ENCODE measurements at regions not wholly inside any gene's neighbourhood (a gene's known extent, or its start where the extent isn't known, plus 50 kb on each side); places are given as distances from the start of the nearest gene placed in this dataset.

DNA sequence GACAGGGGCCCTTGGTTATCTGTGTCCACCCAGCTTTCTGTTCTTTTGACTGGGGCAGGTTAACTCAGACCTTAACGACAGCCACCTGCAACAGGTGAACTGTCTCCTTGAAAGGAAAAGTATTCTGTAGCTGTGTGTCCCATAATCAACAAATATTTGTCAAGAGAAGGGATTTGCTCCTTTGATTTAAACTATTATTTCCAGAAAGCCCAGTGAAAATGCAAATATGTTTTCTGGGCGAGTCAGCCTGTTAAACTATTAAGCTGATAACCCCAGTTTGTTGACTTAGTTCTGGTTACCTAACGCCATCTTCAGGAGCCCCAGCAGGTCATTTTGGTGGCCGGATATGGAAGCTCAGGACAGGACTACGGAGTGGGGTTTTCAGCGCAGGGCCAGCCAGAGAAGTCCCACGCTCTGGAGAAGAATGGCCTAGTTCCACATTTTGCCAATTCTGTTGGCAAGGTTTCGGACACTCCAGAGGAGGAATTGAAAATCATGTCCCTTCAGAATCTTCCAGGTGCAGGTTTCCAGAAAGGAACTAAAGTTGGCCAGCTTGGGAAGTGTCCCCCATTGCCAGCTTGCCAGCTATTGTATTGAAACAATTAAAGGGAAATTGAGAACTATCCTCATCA lies 54.5 kb downstream of the ADRA2A start:
- no peak for DNase-seq

- no peak for DNase-seq
These were observed 60.2 kb downstream of the ADRA2A start for GRCh38 chr10:111137007-111137406.

- no peak for DNase-seq
These were observed 60.8 kb downstream of the ADRA2A start for GRCh38 chr10:111137587-111137986.

- no peak for DNase-seq
These were observed 61.7 kb downstream of the ADRA2A start for GRCh38 chr10:111138544-111138943.

DNA sequence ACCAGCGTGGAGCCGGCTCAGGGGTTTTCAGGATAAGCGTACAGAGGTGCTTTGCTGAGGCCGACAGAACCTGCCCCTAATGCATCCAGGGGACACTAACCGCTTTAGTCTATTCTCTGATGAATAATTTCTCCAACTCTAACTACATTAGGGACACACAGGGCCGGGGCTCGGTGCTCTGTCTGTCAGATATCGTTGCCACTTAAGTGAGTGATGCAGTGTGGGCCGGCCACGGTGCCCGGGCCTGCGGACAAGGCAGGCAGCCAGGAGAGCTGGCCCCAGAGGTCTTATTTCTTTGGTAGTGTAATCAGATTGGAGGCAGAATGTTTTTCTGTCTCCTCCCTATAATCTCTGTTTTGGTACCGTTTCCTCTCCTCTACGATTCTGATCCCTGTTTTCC lies 62.7 kb downstream of the ADRA2A start:
- DNase-seq, result no peak

- DNase-seq, result no peak
These were observed 65.4 kb downstream of the ADRA2A start for GRCh38 chr10:111142092-111142768.

GRCh38 chr10:111146025-111146640 lies 69.3 kb downstream of the ADRA2A start:
- no peak for DNase-seq

- no peak for DNase-seq
These were observed 71.2 kb downstream of the ADRA2A start for GRCh38 chr10:111148025-111148424.

DNA sequence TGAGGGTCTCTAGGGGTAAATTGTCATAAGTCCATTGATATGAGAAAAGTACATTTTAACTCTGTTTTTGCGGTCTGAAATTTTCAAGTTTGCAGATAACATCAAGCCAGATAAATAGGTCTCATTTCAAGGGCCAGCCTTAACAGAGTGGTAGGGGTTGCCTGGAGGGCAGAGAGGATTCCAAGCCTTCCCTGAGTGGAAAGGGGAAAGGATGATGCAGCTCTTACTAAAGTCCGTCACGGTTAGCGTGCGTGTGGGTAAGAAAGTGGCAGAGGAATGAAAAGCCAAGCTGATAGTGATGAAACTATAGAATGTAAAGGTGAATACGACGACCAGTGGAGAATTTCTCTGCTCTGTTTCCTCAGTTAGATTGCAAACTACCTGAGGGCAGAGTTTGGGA lies 71.6 kb downstream of the ADRA2A start:
- DNase-seq, result no peak

DNA sequence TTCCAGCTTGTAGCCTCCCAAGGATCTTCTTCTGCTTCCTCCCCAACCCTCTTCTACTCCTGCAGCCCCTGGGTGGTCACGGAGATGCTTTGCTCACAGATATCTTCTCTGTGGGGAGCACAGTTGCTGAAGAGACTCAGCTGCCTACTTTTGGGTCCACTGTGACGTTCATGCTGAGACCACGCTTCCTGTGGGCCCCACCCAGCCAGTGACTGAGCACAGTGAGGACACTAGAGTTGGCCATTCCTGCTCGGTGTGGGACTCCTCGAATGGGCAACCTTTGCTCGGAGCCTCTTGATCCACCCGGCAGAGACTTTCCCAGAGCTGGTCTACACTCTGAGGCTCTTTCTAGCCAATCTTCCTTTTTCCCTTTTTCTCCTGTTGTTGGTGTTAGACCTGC lies 73.9 kb downstream of the ADRA2A start:
- no peak for DNase-seq

- no peak for DNase-seq
These were observed 74.9 kb downstream of the ADRA2A start for GRCh38 chr10:111151595-111152307.

- no peak for DNase-seq
These were observed 79.9 kb downstream of the ADRA2A start for GRCh38 chr10:111156754-111157153.

DNA sequence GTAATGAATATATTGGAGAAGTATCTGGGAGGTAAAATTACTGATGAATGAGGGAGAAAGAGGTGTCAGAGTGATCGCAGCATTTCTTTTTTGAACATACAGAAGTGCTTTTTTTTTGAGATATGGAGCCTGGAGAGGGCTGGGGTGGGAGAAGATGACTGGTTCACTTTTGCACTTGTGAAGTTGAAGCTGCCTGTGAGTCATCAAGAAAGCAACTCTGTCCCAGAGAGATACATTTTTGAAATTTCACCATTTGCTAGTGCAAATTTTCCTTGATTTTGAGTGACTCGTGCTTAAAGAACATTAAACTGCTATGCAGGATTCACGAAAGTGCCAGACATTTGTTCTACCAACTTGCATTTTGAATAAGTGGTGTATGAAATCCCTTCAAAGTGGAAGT lies 81.8 kb downstream of the ADRA2A start:
- peak; percentile 19 for DNase-seq

DNA sequence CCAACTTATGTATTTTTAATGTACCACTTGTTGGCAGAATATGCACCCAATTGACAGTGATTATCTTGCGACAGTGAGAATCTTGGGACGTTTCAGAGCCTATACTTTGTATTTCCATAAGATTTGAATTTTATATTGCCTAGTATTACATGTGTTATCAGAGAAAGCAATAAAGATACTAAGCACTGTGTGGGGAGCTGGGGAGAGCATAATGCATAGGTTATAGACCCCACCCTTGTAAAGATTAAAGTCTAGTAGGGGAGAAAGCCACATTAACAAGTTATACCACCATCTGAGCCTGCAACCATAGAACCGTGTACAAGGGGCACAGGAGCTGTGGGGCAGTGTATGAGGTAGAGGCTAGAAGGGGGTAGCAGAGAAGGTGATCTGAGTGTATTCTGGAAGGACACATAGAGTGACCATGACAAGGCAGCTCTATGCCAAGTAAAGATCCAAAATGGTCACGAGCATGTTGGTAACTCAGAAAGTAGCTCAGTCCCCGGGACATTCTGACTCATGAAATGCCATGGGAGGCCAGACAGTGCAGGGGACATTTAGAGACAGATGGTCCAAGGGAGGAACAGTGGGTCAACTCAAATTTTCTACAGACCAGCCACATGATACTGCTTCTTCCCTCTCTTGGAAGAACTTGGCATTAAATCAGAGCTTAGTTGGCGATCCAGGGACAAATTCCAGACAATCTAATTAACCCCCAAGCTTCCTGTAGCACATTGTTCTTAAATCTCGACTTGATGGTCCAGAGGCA lies 84.5 kb downstream of the ADRA2A start:
- no peak for DNase-seq

GRCh38 chr10:111171183-111171582 lies 94.4 kb downstream of the ADRA2A start:
- no peak for DNase-seq

DNA sequence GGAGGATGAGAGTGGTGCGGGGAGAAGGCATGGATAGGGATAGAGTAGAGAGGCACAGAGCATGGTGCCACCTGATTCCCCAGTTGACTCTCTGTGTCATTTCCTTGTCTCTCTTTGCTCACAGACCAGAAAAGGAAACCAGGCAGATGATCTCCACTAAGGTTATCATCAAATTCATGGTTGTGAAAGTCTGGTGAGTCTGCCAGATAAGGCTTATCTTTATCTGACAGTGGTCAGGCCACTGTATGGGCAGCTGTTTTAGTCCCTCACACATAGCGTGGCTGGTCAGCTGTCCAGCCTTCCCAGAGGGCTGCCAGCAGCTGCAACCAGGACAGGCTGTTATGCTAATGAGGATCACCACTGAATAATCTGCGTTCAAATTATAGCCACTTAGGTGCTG lies 99.0 kb downstream of the ADRA2A start:
- DNase-seq, result no peak

DNA sequence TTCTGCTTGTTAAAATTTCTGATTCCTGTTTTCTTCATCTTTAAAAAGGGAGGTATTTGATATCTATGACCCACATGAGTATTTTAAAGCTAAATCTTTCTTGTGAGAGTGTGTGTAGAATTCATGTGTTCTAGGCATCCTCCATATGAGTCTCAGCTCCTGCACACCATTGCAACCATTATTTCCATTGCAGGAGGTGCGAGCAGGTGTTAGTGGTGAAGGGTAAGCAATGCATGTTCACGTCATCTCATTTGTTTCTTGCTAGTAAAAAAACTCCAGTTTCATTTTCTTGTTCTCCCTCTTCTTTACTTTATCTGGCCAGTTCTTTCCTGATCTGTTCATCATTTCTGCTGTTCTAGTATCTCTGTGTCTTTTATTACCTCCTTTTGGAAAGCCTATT lies 100.5 kb downstream of the ADRA2A start:
- no peak for DNase-seq

DNA sequence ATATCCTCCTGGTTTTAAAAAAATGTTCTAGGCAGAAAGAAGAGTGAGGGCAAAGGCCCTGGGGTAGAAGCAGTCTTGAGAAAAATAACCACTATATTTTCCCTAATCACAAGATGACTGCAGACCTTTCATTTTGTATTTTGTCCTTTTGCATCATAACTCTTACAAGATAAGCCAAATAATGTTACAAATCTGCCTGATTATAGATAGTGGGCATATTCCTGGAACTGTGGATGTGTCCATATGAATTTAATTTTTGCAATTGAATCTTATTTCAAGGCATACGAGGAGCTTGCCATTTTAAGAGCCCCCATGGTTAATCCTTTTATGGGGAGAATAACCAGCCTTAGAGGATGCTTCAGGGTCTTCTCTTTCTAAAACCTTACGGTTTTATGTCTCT lies 102.7 kb downstream of the ADRA2A start:
- DNase-seq, result no peak

- DNase-seq, result no peak
These were observed 109.5 kb downstream of the ADRA2A start for GRCh38 chr10:111186358-111186757.

GRCh38 chr10:111187096-111187495 lies 110.3 kb downstream of the ADRA2A start:
- DNase-seq, result no peak

GRCh38 chr10:111199587-111199986 lies 122.8 kb downstream of the ADRA2A start:
- DNase-seq, result no peak

GRCh38 chr10:111200505-111201186 lies 123.8 kb downstream of the ADRA2A start:
- no peak for DNase-seq
